ENCODE measurements at regions not wholly inside any gene's neighbourhood (a gene's known extent, or its start where the extent isn't known, plus 50 kb on each side); places are given as distances from the start of the nearest gene placed in this dataset.

- no peaks in the 10 kb centered on the region for H3K9me3 Mint-ChIP-seq
- TF ChIP-seq CTCF (IDR thresholded peaks at IDR 0.05): no peak
- peaks cover 6% of the 10 kb centered on the region for H3K4me1 Mint-ChIP-seq
- no peak for DNase-seq
- H3K36me3 Mint-ChIP-seq (ENCODE audit: low read depth): no peaks in the 10 kb centered on the region
- H3K27me3 Mint-ChIP-seq (ENCODE audit: low read depth, poor library complexity): no peaks in the 10 kb centered on the region
- H3K4me3 Mint-ChIP-seq: no peak overlapping the region
- H3K27ac Mint-ChIP-seq: no peak overlapping the region
These were observed 468.5 kb upstream of the FAT3 start for GRCh38 chr11:91755951-91756707.

- no peak for DNase-seq
- no peaks in the 10 kb centered on the region for H3K4me1 Mint-ChIP-seq
- no peak for TF ChIP-seq CTCF (IDR thresholded peaks at IDR 0.05)
- no peaks in the 10 kb centered on the region for H3K27me3 Mint-ChIP-seq (ENCODE audit: low read depth, poor library complexity)
- H3K9me3 Mint-ChIP-seq: no peaks in the 10 kb centered on the region
- H3K4me3 Mint-ChIP-seq: no peak overlapping the region
- no peaks in the 10 kb centered on the region for H3K36me3 Mint-ChIP-seq (ENCODE audit: low read depth)
- H3K27ac Mint-ChIP-seq: no peak overlapping the region
These were observed 469.1 kb upstream of the FAT3 start for GRCh38 chr11:91755526-91755925.

GRCh38 chr11:91749251-91749650 is 475.4 kb upstream of the FAT3 start:
- H3K36me3 Mint-ChIP-seq (ENCODE audit: low read depth): no peaks in the 10 kb centered on the region
- no peak for DNase-seq
- no peak overlapping the region for H3K4me3 Mint-ChIP-seq
- H3K4me1 Mint-ChIP-seq: no peaks in the 10 kb centered on the region
- TF ChIP-seq CTCF (IDR thresholded peaks at IDR 0.05): no peak
- no peaks in the 10 kb centered on the region for H3K27me3 Mint-ChIP-seq (ENCODE audit: low read depth, poor library complexity)
- H3K27ac Mint-ChIP-seq: no peak overlapping the region
- peaks cover 5% of the 10 kb centered on the region for H3K9me3 Mint-ChIP-seq

- no peak for TF ChIP-seq CTCF (IDR thresholded peaks at IDR 0.05)
- DNase-seq: no peak
- Mint-ChIP-seq H3K27me3 (ENCODE audit: low read depth, poor library complexity) (peaks cover 6% of the 10 kb centered on the region), H3K36me3 (ENCODE audit: low read depth) (no peaks in the 10 kb centered on the region), H3K4me3 (no peak overlapping the region), H3K4me1 (peaks cover 7% of the 10 kb centered on the region), H3K27ac (no peak overlapping the region), H3K9me3 (peaks cover 4% of the 10 kb centered on the region)
These were observed 482.5 kb upstream of the FAT3 start for GRCh38 chr11:91742155-91742554.

GRCh38 chr11:91731051-91731450 is 493.6 kb upstream of the FAT3 start:
- no peaks in the 10 kb centered on the region for H3K27me3 Mint-ChIP-seq (ENCODE audit: low read depth, poor library complexity)
- no peak for TF ChIP-seq CTCF (IDR thresholded peaks at IDR 0.05)
- H3K4me1 Mint-ChIP-seq: peaks cover 13% of the 10 kb centered on the region
- DNase-seq: no peak
- no peaks in the 10 kb centered on the region for H3K36me3 Mint-ChIP-seq (ENCODE audit: low read depth)
- H3K27ac Mint-ChIP-seq: peak overlapping the region; percentile 49
- H3K9me3 Mint-ChIP-seq: peaks cover 31% of the 10 kb centered on the region
- H3K4me3 Mint-ChIP-seq: no peak overlapping the region

- DNase-seq: no peak
- Mint-ChIP-seq H3K9me3 (peaks cover 27% of the 10 kb centered on the region), H3K27me3 (ENCODE audit: low read depth, poor library complexity) (no peaks in the 10 kb centered on the region), H3K4me1 (peaks cover 13% of the 10 kb centered on the region), H3K4me3 (no peak overlapping the region), H3K36me3 (ENCODE audit: low read depth) (no peaks in the 10 kb centered on the region), H3K27ac (peak overlapping the region; percentile 49)
- no peak for TF ChIP-seq CTCF (IDR thresholded peaks at IDR 0.05)
These were observed 494.0 kb upstream of the FAT3 start for GRCh38 chr11:91730620-91731019.

All from nephron progenitor cell (in vitro differentiated cells).